ENCODE measurements at regions not wholly inside any gene's neighbourhood (a gene's known extent, or its start where the extent isn't known, plus 50 kb on each side); places are given as distances from the start of the nearest gene placed in this dataset.

GRCh38 chr11:134730561-134731212 lies 318.6 kb upstream of the B3GAT1 start:
- TF ChIP-seq CTCF (IDR thresholded peaks at IDR 0.05 in 4 of 5, conservative IDR thresholded peaks at IDR 0.05 in 1 of 5) (no peak), POLR2A (IDR thresholded peaks at IDR 0.05) (no peak)
